ENCODE measurements at regions not wholly inside any gene's neighbourhood (a gene's known extent, or its start where the extent isn't known, plus 50 kb on each side); places are given as distances from the start of the nearest gene placed in this dataset.
"Not testable (repeated sequence)": the region's sequence is repeated elsewhere in the genome, so short reads cannot be mapped to it uniquely, and the experiment has no call there.

GRCh38 chrX:63176578-63176977, 174.6 kb downstream of the SPIN4 start:
- TF ChIP-seq, protein P1, sequence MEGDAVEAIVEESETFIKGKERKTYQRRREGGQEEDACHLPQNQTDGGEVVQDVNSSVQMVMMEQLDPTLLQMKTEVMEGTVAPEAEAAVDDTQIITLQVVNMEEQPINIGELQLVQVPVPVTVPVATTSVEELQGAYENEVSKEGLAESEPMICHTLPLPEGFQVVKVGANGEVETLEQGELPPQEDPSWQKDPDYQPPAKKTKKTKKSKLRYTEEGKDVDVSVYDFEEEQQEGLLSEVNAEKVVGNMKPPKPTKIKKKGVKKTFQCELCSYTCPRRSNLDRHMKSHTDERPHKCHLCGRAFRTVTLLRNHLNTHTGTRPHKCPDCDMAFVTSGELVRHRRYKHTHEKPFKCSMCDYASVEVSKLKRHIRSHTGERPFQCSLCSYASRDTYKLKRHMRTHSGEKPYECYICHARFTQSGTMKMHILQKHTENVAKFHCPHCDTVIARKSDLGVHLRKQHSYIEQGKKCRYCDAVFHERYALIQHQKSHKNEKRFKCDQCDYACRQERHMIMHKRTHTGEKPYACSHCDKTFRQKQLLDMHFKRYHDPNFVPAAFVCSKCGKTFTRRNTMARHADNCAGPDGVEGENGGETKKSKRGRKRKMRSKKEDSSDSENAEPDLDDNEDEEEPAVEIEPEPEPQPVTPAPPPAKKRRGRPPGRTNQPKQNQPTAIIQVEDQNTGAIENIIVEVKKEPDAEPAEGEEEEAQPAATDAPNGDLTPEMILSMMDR (IDR thresholded peaks at IDR 0.05), result not testable (repeated sequence)
- TF ChIP-seq POLR2AphosphoS5 (IDR thresholded peaks at IDR 0.05), result not testable (repeated sequence)
